HCT116 (cell line): ENCODE measurements at regions not wholly inside any gene's neighbourhood (a gene's known extent, or its start where the extent isn't known, plus 50 kb on each side); places are given as distances from the start of the nearest gene placed in this dataset.
"Not testable (repeated sequence)": the region's sequence is repeated elsewhere in the genome, so short reads cannot be mapped to it uniquely, and the experiment has no call there.

Experiments
- ATAC-seq: fragments of 200-7000 bp; cut with Tn5 transposase; 2 replicates; pipeline ENCODE4 v1.9.1; 2020; ENCODE audit warnings: mild to moderate bottlenecking, moderate library complexity
- BruUV-seq: library from RNA; stranded (reverse); fragments of 400-500 nt; replicated peaks from 2 replicates; lab custom pipeline; 2021; lab: Mats Ljungman, UMichigan
- CTCF ChIA-PET: fragments of 300-600 bp; sonication (Branson Sonifier 250); formaldehyde crosslinking; loops from one replicate; lab custom pipeline; 2021; ENCODE audit warnings: antibody characterized with exemption; lab: Charles Lee
- POLR2A ChIA-PET: fragments of 300-600, 350-600 bp; sonication (Branson Sonifier 250); formaldehyde crosslinking; loops from one replicate; lab custom pipeline; 2021; ENCODE audit warnings: antibody characterized with exemption; lab: Charles Lee
- RAD21 ChIA-PET, 2 experiments: fragments of 300-600 bp; sonication (Branson Sonifier 250); formaldehyde crosslinking; loops; one replicate each; lab custom pipeline; 2023; ENCODE audit warnings: low total read pairs in 2 of 2; ENCODE audit not compliant: uncharacterized antibody in 2 of 2, unreplicated experiment in 2 of 2, low non-redundant PET in 1 of 2; lab: Charles Lee
- DNase-seq: peaks from one replicate; pipeline ENCODE4 v3.0.0-alpha.2; 2010; ENCODE audit warnings: low read depth, low spot score
- H2AFZ ChIP-seq: fragments of 200-600 bp; shearing (Covaris generic), sonication (generic); 2 replicates; pipeline ENCODE4 v1.6.1; 2017; ENCODE audit warnings: low read depth, mixed run types, mixed read lengths, antibody characterized with exemption, low read length; ENCODE audit not compliant: poor library complexity, severe bottlenecking
- H3K27ac ChIP-seq: 2 replicates; pipeline ENCODE4 v1.5.1; 2012; ENCODE audit warnings: low read depth, low read length
- H3K27me3 ChIP-seq: fragments of 200-600 bp; sonication (generic); 2 replicates; pipeline ENCODE4 v1.6.1; 2016; ENCODE audit warnings: mixed run types, low read length, mixed read lengths; ENCODE audit not compliant: insufficient read depth
- H3K36me3 ChIP-seq, 2 experiments: fragments of 200-500 bp in 1 of 2; fragments of 200-600 bp in 1 of 2; sonication (Bioruptor generic) in 1 of 2; sonication (generic) in 1 of 2; 2 replicates each; pipeline versions ENCODE4 v1.5.1 to v1.6.1; 2014 to 2016; ENCODE audit warnings: low read length in 2 of 2, inconsistent platforms in 1 of 2, mixed read lengths in 1 of 2, mixed run types in 1 of 2; ENCODE audit not compliant: insufficient read depth in 2 of 2, control insufficient read depth in 1 of 2
- H3K4me1 ChIP-seq, 2 experiments: fragments of 200-600 bp in 1 of 2; sonication (generic) in 1 of 2; 2 replicates each; pipeline versions ENCODE4 v1.5.1 to v1.6.1; 2012 to 2017; ENCODE audit warnings: low read length in 2 of 2, inconsistent platforms in 1 of 2, mild to moderate bottlenecking in 1 of 2, mixed read lengths in 1 of 2, mixed run types in 1 of 2, moderate library complexity in 1 of 2; ENCODE audit not compliant: insufficient read depth in 2 of 2, control insufficient read depth in 1 of 2
- H3K4me2 ChIP-seq: fragments of 200-600 bp; sonication (generic); 2 replicates; pipeline ENCODE4 v1.6.1; 2017; ENCODE audit warnings: mixed run types, low read length, mixed read lengths
- H3K4me3 ChIP-seq, 2 experiments: fragments of 200-600 bp in 1 of 2; sonication (generic) in 1 of 2; replicated peaks in 1 of 2; 2 replicates each; pipeline ENCODE4 v1.5.1; 2011 to 2016; ENCODE audit warnings: low read length in 2 of 2, control low read depth in 1 of 2, low read depth in 1 of 2, mild to moderate bottlenecking in 1 of 2, mixed read lengths in 1 of 2, mixed run types in 1 of 2
- H3K79me2 ChIP-seq: fragments of 200-600 bp; sonication (generic); 2 replicates; pipeline ENCODE4 v1.6.1; 2017; ENCODE audit warnings: mild to moderate bottlenecking, mixed run types, low read length, moderate library complexity, mixed read lengths; ENCODE audit not compliant: insufficient read depth
- H3K9ac ChIP-seq: fragments of 200-600 bp; sonication (generic); 2 replicates; pipeline ENCODE4 v1.6.1; 2016; ENCODE audit warnings: low read length, mixed read lengths
- H3K9me2 ChIP-seq: fragments of 200-600 bp; sonication (generic), shearing (Covaris generic); 2 replicates; pipeline ENCODE4 v1.6.1; 2017; ENCODE audit warnings: mixed run types, mild to moderate bottlenecking, moderate library complexity; ENCODE audit not compliant: insufficient read depth
- H3K9me3 ChIP-seq, 2 experiments: fragments of 200-500 bp in 1 of 2; fragments of 200-600 bp in 1 of 2; sonication (Bioruptor generic) in 1 of 2; sonication (generic) in 1 of 2; 2 replicates each; pipeline ENCODE4 v1.6.1; 2014 to 2017; ENCODE audit warnings: low read length in 2 of 2, mixed read lengths in 2 of 2, inconsistent platforms in 1 of 2, low read depth in 1 of 2, mild to moderate bottlenecking in 1 of 2, mixed run types in 1 of 2, moderate library complexity in 1 of 2; ENCODE audit not compliant: control insufficient read depth in 1 of 2, insufficient read depth in 1 of 2
- H4K20me1 ChIP-seq: fragments of 200-600 bp; sonication (generic), shearing (Covaris generic); 2 replicates; pipeline ENCODE4 v1.6.1; 2017; ENCODE audit warnings: mixed run types, mild to moderate bottlenecking, moderate library complexity; ENCODE audit not compliant: insufficient read depth
- CBX3 ChIP-seq: IDR thresholded peaks from 2 replicates; pipeline ENCODE4 v1.6.1; 2012; ENCODE audit warnings: low read depth
- EZH2 ChIP-seq: fragments of 200-600 bp; sonication (generic); IDR thresholded peaks from 2 replicates; pipeline ENCODE4 v1.6.1; 2017; ENCODE audit warnings: antibody characterized with exemption, mixed run types
- EZH2phosphoT487 ChIP-seq: fragments of 200-600 bp; IDR thresholded peaks from 2 replicates; pipeline ENCODE4 v1.6.1; 2018; ENCODE audit warnings: antibody characterized with exemption, borderline replicate concordance
- JUND ChIP-seq: IDR thresholded peaks from 2 replicates; pipeline ENCODE4 v1.6.1; 2012
- POLR2A ChIP-seq: IDR thresholded peaks from 2 replicates; pipeline ENCODE4 v1.7.0; 2011; ENCODE audit warnings: borderline replicate concordance; ENCODE audit not compliant: insufficient read depth, insufficient read length; ENCODE audit errors: extremely low read depth
- POLR2AphosphoS5 ChIP-seq: IDR thresholded peaks from 2 replicates; pipeline ENCODE4 v1.6.1; 2011; ENCODE audit warnings: mild to moderate bottlenecking, low read depth, low read length, moderate library complexity
- RAD21 ChIP-seq: IDR thresholded peaks from 2 replicates; pipeline ENCODE4 v1.6.1; 2012; ENCODE audit warnings: low read depth, mild to moderate bottlenecking
- SIN3A ChIP-seq: IDR thresholded peaks from 2 replicates; pipeline ENCODE4 v1.6.1; 2012; ENCODE audit warnings: low read depth
- SP1 ChIP-seq: IDR thresholded peaks from 2 replicates; pipeline ENCODE4 v1.6.1; 2012; ENCODE audit warnings: low read depth
- TCF7L2 ChIP-seq: IDR thresholded peaks from 2 replicates; pipeline ENCODE4 v1.7.0; 2011; ENCODE audit warnings: borderline replicate concordance, inconsistent platforms; ENCODE audit not compliant: insufficient read depth, insufficient read length; ENCODE audit errors: extremely low read depth
- YY1 ChIP-seq: IDR thresholded peaks from 2 replicates; pipeline ENCODE4 v1.6.1; 2011; ENCODE audit warnings: low read length, low read depth, moderate library complexity, mild to moderate bottlenecking; ENCODE audit not compliant: insufficient replicate concordance; ENCODE audit errors: extremely low read depth
- intact Hi-C: fragments of 100-400 bp; cut with micrococcal nuclease; formaldehyde crosslinking; loops from 2 replicates; pipeline ENCODE4 v1.10.0; 2022
- TF ChIP-seq, protein P1 (sequence below): IDR thresholded peaks from 2 replicates; pipeline ENCODE4 v1.6.1; 2012; ENCODE audit warnings: low read depth
- TF ChIP-seq, protein P2 (sequence below): IDR thresholded peaks from 2 replicates; pipeline ENCODE4 v1.6.1; 2012
- TF ChIP-seq, protein P3 (sequence below): IDR thresholded peaks from 2 replicates; pipeline ENCODE4 v1.6.1; 2011; ENCODE audit warnings: mild to moderate bottlenecking, low read length, moderate library complexity; ENCODE audit not compliant: insufficient replicate concordance; ENCODE audit errors: extremely low read depth

DNA sequence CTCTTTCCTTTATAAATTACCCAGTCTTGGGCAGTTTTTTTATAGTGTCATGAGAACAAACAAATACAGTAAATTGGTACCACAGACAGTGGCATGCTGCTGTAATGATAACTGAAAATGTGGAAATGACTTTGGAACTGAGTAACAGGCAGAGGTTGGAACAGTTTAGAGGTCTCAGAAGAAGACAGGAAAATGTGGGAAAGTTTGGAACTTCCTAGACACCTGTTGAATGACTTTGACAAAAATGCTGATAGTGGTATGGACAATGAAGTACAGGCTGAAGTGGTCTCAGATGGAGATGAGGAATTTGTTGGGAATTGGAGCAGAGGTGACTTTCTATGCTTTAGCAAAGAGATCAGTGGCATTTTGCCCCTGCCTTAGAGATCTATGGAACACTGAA is 1128.4 kb upstream of the POT1 start:
- ChIA-PET CTCF (no interaction called here), POLR2A (no interaction called here), RAD21 (no interaction called here)
- BruUV-seq, result no TSS peak
- H3K36me3 ChIP-seq, result no peaks in the 10 kb centered on the region
- no peaks in the 10 kb centered on the region for H3K4me1 ChIP-seq
- intact Hi-C loops, result no loop called here
- TF ChIP-seq, protein P1, sequence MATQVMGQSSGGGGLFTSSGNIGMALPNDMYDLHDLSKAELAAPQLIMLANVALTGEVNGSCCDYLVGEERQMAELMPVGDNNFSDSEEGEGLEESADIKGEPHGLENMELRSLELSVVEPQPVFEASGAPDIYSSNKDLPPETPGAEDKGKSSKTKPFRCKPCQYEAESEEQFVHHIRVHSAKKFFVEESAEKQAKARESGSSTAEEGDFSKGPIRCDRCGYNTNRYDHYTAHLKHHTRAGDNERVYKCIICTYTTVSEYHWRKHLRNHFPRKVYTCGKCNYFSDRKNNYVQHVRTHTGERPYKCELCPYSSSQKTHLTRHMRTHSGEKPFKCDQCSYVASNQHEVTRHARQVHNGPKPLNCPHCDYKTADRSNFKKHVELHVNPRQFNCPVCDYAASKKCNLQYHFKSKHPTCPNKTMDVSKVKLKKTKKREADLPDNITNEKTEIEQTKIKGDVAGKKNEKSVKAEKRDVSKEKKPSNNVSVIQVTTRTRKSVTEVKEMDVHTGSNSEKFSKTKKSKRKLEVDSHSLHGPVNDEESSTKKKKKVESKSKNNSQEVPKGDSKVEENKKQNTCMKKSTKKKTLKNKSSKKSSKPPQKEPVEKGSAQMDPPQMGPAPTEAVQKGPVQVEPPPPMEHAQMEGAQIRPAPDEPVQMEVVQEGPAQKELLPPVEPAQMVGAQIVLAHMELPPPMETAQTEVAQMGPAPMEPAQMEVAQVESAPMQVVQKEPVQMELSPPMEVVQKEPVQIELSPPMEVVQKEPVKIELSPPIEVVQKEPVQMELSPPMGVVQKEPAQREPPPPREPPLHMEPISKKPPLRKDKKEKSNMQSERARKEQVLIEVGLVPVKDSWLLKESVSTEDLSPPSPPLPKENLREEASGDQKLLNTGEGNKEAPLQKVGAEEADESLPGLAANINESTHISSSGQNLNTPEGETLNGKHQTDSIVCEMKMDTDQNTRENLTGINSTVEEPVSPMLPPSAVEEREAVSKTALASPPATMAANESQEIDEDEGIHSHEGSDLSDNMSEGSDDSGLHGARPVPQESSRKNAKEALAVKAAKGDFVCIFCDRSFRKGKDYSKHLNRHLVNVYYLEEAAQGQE, result no peak
- TF ChIP-seq RAD21 (no peak), TCF7L2 (no peak), POLR2AphosphoS5 (no peak), CBX3 (no peak), EZH2phosphoT487 (no peak), EZH2 (no peak), SP1 (no peak), POLR2A (no peak), JUND (no peak), YY1 (no peak), SIN3A (no peak)
- TF ChIP-seq, protein P2, sequence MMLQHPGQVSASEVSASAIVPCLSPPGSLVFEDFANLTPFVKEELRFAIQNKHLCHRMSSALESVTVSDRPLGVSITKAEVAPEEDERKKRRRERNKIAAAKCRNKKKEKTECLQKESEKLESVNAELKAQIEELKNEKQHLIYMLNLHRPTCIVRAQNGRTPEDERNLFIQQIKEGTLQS, result no peak
- TF ChIP-seq, protein P3, sequence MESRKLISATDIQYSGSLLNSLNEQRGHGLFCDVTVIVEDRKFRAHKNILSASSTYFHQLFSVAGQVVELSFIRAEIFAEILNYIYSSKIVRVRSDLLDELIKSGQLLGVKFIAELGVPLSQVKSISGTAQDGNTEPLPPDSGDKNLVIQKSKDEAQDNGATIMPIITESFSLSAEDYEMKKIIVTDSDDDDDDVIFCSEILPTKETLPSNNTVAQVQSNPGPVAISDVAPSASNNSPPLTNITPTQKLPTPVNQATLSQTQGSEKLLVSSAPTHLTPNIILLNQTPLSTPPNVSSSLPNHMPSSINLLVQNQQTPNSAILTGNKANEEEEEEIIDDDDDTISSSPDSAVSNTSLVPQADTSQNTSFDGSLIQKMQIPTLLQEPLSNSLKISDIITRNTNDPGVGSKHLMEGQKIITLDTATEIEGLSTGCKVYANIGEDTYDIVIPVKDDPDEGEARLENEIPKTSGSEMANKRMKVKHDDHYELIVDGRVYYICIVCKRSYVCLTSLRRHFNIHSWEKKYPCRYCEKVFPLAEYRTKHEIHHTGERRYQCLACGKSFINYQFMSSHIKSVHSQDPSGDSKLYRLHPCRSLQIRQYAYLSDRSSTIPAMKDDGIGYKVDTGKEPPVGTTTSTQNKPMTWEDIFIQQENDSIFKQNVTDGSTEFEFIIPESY, result no peak
- H3K9me2 ChIP-seq, result no peaks in the 10 kb centered on the region
- H3K4me3 ChIP-seq, result no peak overlapping the region
- H3K4me2 ChIP-seq, result no peak overlapping the region
- H2AFZ ChIP-seq, result no peak overlapping the region
- no peak for ATAC-seq
- H3K27ac ChIP-seq, result no peak overlapping the region
- H3K9ac ChIP-seq, result no peak overlapping the region
- no peaks in the 10 kb centered on the region for H3K79me2 ChIP-seq
- no peaks in the 10 kb centered on the region for H3K27me3 ChIP-seq
- H4K20me1 ChIP-seq, result no peaks in the 10 kb centered on the region
- H3K9me3 ChIP-seq, result no peaks in the 10 kb centered on the region
- no peak for DNase-seq

DNA sequence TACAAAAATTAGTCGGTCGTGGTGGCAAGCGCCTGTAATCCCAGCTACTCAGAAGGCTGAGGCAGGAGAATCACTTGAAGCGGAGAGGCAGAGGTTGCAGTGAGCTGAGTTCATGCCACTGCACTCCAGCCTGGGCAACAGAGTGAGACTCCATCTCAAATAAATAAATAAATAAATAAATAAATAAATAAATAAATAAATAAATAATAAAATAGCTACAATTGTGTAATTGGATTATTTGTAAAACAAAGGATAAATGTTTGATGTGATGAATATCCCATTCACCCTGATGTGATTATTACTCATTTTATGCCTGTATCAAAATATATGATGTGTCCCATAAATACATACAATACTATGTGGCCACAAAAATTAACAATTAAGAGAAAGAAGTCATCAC is 1127.0 kb upstream of the POT1 start:
- CTCF ChIA-PET, result not testable (repeated sequence)

More for the DNA sequence above, 1127.0 kb upstream of the POT1 start:
- DNase-seq, intact Hi-C loops, H4K20me1 ChIP-seq, H3K9me3 ChIP-seq, H3K36me3 ChIP-seq, RAD21 ChIA-PET, ATAC-seq, H2AFZ ChIP-seq, H3K79me2 ChIP-seq, H3K27ac ChIP-seq, H3K9ac ChIP-seq, H3K9me2 ChIP-seq, H3K4me2 ChIP-seq, H3K4me3 ChIP-seq, BruUV-seq, POLR2A ChIA-PET, H3K27me3 ChIP-seq, H3K4me1 ChIP-seq: not testable (repeated sequence)
